Stimulated activated CD4-positive, alpha-beta T cell treated with anti-CD3 and anti-CD28 coated beads, Interleukin-2, amount 100 ng/mL, for 24 hours (primary cell): ENCODE measurements at regions not wholly inside any gene's neighbourhood (a gene's known extent, or its start where the extent isn't known, plus 50 kb on each side); places are given as distances from the start of the nearest gene placed in this dataset.
"Not testable (repeated sequence)": the region's sequence is repeated elsewhere in the genome, so short reads cannot be mapped to it uniquely, and the experiment has no call there.

Experiments
- DNase-seq, 2 donors: peaks; one replicate each; pipeline ENCODE4 v3.0.0-alpha.2; 2020

DNA sequence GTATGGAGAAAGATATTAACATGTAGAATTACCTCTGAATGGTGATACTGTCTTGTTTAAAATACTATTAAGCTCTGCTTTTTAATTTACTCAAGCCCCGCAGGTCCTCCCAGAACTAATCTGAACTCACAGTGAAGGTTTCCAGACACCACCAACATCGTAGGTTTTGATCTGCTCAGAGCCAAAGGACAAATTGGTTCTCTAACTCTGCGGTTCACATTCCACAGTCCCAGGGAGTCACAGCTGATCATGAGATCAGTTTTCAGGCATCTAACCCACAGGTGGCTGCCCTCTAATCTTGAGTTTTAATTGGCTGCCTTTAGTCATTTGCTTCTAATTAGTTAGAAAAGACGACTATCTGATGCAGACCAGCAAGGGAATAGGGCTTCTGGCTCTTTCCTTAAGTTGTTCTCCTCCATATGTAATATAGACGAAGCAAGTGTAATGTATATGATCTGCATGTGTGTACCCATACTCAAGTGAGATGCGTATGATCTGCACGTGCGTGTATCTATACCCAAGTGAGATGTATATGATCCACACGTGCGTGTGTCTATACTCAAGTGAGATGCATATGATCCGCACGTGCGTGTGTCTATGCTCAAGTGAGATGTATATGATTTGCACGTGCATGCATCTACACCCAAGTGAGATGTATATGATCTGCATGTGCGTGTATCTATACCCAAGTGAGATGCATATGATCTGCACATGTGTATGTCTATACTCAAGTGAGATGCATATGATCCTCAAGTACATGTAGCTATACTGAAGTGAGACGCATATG lies 331.5 kb upstream of the NPVF start:
- no peak for DNase-seq

DNA sequence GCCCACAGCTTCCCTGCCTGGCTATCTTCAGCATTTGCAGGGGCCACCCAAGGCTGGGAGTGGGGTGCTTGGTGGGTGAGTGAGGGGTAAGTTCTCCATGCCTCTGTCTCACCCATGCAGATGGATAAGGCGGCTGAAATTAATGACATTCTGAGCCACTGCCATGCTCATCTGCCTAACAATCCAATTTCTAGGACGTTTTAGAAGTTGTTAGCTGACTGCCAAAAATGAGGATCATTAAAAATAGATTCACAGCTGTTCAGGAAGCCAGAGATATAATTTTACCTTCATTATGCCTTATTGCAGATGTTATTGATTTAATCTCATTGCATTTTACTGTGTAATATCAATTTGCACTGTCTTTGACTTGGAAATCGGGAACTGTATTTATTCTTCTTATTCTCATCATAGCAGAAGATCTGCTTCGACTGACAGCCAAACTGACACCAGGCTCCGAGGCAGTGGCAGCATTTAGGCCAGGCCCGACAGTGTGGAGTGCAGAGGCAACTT lies 334.4 kb upstream of the NPVF start:
- no peak for DNase-seq

DNA sequence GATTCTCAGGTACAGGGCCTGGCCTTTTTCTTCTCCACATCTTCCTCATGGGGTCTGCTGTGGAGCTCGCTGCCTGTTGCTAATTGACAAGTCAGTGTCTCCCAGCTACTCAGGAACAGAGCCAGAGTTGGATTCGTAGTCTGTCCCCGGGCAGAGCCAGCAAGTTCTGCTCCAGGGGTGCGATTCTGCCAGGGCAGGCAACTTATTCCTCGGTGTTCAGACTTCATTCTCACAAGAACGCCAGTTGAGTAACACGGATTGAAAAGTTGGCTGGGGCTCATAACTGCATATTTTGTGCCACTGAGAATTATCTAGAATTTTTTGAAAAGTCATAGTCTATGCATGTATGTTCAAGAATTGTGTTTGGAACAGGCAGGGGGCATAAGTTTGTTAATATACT lies 336.7 kb upstream of the NPVF start:
- DNase-seq = no peak

DNA sequence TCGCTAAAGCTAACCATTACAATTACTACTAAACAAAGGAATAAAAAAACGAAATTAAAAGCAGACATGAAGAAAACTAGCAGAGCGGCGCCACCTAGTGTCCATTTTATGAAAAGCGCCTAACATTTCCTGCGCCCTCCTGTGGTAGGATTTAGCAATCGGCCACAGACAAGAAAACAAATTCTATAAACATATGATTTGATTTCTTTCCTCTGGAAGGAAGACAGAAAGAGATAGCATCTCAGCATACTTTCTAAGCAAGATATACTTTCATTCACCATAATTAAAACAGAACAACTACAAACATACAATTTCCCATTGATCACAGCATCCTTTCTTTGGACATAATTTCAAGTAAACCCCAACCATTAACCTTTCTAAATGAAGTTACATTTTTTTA lies 337.7 kb upstream of the NPVF start:
- DNase-seq = peak; percentile 62 to 74

DNA sequence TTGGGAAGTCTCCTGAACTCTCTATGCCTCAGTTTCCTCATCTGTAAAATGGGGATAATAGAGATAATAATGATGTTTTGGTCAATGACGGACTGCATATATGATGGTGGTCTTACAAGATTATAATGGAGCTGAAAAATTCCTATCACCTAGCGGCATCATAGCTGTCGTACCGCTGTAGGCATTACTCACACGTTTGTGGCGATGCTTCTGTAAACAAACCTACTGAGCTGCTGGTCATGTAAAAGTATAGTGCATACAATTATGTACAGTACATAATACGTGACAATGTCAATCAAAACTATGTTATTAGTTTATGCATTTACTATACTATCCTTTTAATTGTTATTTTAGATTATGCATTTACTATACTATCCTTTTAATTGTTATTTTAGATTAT lies 339.1 kb upstream of the NPVF start:
- DNase-seq = no peak

DNA sequence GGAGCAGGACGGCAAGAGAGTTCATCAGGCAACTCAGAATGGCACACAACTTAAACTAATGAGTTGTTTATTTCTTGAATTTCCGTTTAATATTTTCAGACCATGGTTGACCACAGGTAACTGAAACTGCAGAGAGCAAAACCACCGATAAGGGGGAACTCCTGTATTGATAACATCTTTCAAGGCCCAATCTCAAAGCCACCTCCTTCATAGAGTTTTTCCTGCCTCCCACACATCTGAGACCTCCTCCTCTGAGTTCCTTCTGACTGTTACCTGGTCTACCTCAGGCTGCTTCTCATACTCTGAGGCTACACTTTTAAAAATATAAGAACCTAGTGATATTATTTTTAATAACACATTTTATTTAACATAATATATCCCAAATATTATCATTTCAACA lies 341.5 kb upstream of the NPVF start:
- no peak for DNase-seq

DNA sequence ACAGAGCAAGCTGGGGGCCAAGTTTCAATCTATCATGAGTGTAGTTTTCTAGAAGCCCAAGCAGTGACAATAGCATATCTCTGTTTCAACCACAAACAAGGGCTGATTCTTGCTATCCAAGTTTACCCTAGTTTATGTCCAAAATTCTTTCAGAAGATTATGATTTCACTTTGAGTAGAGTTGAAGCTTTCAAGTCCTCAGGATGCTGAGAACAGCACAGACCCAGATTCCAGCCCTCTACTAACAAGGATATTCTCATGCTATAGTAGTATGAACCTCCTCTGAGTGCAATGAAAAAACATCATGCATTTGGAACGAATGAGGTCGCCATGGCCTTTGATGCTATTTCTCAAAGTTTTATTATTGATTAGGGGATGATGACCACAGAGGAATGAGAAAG lies 344.1 kb upstream of the NPVF start:
- DNase-seq = no peak

DNA sequence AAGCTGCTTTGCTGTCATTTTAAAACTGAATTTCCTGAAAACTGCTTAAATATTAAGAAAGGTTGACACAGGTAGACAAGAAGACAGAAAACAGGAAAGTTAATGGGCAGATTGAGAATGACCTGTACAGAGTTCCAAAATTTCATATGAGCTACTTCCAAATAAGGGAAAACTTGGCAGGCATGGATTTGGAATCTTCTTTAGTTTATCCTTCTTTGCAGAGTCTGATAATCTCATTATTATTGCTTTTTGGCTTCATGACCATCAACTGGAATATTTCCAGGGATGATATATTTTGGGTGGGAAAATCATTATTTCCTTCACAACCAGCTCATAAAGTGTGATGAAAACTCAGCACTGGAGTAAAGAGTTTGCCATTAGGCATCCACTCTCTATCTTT lies 346.5 kb upstream of the NPVF start:
- no peak for DNase-seq

DNA sequence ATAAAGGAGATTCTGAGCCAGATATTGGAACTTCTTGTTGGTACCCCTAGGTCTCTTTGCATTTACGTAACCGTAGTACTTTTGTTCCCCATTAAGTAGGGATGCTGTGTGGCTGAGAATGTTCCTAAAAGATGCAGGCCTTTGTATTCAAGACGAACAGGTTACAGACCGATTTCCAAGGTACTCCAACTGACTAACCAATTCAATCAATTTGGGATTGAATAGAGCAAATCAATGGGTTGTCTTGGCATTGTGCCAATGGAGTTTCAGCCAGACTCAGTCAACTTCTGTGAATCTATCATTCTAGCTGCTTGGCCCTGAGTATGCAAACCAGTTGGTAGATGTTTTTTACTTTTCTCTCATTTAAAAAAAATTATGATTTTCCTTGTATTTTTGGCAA lies 347.3 kb upstream of the NPVF start:
- no peak for DNase-seq

DNA sequence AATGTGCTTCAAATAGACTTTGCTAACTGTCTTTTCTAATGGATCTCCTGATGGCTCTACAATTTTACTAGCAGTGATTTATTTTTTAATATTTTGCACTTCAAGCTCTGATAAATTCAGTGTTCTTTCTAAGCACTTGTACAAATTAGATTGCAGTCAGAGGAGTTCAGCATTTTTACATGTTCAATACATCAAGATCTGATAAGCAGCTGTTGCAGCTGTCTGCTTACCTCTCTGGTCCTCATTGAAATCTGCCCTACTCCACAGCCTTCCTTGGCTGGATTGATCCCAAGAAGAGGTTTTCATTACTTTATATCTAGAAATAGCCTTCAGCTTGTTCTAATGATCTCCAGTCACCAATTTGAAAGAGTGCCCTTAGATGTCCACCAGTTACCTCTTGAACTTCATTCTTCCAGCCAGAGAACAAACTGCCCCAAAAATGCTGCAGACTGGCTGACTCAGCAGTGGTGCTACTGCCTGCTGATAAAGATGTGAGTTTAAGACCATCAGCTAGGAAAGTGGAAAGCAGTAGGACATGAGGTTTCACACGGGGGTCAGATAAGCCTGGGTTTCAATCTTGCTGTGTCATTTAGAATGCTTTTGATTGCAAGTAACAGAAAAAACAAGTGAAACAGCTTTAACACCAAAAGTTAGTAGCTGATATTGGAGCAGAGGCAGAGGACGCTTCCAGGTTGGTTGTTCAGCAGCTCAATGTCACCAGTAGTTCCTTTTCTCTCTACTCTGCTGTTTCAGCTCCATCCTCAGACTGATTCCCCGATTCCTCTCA lies 350.9 kb upstream of the NPVF start:
- DNase-seq = no peak

DNA sequence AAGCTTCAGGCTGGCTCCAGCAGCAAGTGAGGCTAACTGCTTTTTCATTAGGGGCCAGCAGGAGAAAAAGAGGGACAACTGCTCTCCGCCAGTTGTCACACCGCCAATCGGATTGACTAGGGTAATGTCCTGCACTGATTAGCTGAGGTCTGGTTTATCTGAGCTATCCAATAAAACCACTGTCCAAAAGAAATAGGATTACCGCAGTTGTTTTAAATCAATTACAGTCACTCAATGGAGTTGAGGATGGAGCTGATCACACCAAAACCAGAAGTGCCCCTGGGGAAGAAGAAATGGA lies 351.4 kb upstream of the NPVF start:
- no peak for DNase-seq

DNA sequence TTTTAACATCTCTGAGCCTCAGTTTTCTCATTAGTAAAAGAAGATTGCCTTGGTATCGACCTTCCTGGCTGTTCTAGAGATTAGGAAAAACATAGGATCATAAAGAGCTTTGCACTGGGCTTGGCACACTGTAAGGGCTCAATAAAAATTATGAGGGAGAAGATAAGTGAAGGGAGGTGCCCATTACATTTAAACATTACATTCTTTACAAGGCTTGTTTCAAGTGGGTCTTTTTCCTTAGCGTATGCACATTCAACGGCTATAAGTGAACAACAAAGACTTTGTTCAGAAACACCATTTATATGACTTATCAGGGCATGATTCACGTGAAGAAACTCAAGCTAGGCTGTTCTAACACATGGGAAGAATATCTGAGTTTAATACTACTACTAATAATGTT lies 351.9 kb upstream of the NPVF start:
- no peak for DNase-seq

DNA sequence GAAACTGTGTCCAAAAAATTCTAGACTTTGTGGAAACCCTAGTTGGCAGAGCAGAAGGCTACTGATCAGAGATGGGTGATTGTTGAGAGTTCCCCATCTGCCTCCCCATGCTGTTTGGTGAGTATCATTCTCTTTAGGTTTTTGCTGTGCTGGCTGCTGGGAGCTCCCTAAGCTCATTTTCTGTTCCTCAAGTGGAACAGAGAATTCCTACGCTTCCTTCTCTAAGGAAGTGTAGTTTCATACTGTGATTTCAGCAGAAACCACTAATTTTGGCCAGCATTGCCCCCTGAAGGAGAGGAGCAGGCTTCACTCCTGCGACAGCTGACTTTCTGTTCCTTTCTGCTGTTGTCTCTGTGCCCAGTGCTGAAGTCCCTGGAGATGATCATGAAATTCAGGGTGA lies 355.3 kb upstream of the NPVF start:
- DNase-seq = no peak

DNA sequence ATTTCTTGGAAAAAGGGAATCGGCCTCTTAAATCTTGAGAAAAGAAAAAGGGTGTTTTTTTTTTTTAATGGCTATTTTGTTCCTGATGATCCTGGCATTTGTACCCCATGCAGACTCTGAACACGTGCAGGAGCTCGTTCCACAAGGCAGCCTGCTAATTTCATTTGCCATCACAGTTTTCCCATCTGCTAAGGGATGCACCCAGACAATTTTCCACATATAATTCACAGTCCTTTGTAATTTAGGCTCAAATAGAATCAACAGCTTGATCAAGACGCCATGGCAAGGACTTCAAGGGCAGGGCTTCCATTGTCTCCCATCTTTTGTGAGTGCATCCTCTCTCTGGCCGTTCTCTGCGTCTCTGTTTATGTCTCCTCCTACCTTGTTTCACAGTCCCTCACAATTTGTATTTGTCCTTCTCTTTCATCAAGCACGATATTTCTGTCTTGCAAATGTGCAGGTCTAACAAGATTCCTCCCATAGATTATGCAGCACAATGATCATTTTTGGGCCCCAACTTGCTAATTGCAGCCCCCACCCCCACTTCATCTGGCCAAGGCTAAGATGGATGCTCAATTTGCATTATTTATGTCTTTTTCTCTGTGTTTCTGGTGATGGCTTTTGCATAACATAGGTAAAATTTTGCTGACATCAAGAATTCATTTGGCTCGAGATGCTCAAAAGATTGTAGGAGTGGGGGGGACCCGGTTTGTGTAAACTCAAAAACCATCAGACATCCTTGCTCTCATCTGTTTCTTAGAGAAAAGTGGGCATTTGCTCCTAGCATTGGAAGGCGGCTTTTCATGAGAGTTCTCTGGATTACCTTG lies 356.0 kb upstream of the NPVF start:
- DNase-seq = no peak

DNA sequence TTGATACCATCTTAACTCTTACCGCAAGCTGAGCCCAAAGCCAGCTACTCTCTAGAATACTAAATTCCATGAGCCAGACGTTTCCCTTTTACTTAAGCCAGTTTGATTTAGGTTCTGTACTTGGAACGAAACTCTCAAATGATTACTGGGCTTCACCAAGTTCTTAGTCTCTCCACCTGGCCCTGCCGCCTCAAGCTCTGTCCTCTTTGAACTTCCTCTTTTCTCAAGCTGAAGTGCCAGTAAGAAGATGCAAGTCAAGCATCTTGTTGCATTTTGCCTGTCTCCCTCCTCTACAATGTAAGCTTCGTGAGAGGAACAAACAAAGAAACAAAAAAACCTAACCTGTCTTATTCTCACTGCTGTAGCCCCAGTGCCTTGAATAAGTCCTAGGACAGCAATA lies 358.2 kb upstream of the NPVF start:
- no peak for DNase-seq

DNA sequence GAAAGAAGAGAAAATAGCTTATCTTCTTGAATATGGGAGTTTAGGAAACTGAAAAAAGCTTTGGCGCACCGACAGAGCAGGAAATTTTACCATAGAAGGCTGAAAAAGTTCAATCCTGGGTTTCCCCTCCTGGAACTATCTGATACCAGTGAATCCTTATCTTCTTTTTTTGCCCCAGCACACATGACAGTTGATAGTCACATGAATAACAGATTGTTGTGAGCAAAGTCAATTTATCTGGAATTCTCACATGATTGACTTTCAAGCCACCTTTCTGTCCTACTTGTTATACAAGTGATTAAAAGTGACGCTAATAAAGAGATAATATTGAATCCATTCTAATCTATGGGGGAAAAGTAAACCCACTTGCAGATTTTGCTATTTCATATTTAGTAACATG lies 365.8 kb upstream of the NPVF start:
- DNase-seq = no peak

DNA sequence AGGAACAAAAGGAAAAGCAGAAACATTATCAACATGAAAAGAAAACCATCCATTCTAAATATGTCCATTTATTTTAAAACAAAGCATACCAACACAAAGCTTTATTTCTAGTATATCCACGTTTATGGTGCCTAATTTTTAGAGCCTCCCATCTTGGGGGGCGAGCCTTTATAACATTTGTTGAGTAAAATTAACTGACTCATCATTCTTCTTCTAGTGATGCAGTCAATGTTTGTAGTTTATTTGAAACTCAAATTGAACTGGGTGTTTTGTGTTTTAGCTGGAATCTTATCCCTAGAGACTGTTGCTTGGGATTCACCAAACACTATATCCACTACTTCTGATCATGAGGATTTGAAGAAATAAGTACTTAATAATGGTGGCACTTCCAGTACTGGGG lies 366.4 kb upstream of the NPVF start:
- no peak for DNase-seq

DNA sequence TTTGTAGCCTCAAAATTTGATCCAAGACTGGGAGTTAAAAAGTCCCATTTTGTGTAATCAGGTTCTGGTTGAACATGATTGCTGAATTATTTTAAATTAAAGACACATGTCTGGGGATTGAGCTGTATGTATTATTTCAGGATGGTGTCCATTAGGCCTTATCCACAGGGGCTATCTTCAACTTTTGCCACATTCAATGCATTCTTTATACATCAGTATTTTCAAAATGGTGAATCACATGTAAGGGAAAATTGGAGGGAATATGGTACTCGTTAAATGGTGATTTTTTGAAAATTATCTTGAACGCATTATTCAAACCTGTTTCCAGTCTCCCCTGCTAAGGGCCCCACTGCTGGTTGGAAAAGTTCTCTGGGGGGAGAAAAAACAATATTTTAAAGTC lies 367.7 kb upstream of the NPVF start:
- DNase-seq = no peak

DNA sequence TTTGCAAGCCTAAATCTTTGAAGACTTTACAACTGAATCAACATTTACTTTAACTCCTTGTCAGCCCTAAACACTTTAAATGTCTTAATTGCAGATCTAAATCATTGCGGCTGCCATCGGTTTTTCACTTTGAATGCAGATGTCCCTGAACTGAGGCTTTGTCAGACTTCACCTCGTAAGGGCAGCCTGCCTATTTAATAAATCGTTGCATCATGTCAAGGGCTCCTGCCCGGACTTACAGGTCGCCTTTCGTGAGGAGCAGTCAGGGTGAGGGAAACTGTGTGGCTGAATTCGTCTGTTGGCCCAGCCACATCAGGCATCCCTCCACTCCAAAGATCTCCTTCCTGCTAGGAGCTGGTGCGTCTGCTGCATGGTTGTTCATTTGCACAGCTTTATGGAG lies 368.2 kb upstream of the NPVF start:
- DNase-seq = no peak

DNA sequence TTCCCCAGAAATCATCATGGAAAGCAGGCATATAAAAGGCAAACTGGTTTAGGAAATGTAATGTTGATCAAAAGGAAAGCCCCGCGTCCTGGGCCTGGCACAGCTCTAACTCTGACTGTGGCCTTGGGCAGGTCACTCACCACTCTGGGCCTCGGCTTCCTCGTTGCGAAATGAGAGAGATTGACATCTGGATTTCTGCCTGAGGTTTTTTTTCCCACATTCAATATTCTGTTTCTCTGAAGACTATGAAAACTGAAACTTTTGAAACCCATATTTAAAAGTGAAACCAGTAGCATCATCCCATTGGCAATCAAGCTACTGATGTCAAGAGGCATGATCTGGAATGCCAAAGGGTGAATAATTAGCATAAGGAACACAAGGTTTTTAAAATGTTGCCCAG lies 369.7 kb upstream of the NPVF start:
- DNase-seq = no peak

DNA sequence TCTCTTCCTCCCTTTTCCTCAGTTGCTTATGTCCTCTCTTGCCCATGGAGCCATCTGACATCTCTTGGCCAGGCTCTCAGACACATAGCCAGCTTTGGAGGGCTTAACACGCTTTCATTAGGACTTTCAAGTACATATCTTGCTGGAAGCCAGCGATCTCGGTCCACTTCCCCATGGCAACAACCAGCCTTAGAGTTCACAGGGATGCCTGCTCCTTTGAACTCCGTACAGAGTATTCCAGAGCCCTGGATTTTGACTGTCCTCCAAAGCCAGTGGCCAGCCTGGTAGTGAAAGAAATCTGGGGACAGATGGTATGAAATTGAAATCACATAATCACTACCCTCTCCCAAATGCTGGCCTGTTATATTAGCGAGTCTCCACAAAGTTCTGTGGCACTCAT lies 370.5 kb upstream of the NPVF start:
- DNase-seq = no peak

DNA sequence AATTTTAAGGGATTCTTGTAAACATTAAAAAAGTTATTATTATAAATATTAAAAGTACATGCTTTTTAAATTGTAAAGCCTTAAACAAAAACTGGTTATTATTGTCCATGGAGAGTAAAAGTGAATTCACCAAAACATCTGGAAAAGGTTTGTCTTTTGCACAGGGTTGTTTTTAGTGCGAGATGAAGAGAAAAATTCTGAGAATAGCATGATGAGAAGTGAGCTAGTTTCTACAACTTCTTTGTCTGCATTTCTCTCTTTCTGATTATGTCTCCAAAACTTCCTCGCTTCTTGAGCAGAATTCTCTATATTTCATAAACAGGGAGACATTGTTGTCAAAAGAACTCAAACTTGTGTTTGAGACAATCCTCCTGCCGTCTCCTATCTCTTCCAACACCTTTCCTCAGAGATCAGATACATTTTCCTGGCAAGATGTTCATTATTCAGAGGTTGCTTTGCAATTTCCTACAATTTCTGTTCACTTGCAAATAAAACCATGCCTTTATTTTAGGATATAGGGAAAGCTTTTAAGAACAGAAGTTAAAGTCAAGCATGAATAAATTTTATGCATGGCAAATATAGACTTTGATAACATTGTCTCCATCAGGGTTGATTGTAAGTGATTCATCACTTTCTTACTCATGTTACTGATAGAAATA lies 372.1 kb upstream of the NPVF start:
- no peak for DNase-seq

DNA sequence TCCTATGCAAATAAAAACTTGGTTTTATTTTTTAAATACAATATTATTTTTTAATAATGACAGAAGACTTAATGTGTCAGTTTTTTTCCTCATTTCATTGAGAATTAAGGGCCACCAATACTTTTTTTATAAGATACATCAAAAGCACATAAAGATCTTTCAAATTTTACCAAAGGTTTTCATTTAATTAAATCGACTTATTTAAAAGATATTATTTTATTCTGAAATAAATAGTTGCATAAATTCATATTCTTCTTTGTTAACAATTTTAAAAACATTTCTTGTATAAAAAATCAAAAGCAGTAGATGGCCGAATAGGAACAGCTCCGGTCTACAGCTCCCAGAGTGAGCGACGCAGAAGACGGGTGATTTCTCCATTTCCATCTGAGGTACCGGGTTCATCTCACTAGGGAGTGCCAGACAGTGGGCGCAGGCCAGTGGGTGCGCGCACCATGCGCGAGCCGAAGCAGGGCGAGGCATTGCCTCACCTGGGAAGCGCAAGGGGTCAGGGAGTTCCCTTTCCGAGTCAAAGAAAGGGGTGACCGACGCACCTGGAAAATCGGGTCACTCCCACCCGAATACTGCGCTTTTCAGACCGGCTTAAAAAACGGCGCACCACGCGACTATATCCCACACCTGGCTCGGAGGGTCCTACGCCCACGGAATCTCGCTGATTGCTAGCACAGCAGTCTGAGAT lies 374.6 kb upstream of the NPVF start:
- not testable (repeated sequence) for DNase-seq
